Endometrium (tissue), 2 donors: ENCODE measurements at regions not wholly inside any gene's neighbourhood (a gene's known extent, or its start where the extent isn't known, plus 50 kb on each side); places are given as distances from the start of the nearest gene placed in this dataset.
"Not testable (repeated sequence)": the region's sequence is repeated elsewhere in the genome, so short reads cannot be mapped to it uniquely, and the experiment has no call there.

ENCODE experiments used
- FAIRE-seq: peaks from 2 replicates; lab custom pipeline; 2012; peaks lifted over from hg19 to GRCh38; lab: Jason Lieb, UNC
- donor health status: control.
- donor health status: control.

DNA sequence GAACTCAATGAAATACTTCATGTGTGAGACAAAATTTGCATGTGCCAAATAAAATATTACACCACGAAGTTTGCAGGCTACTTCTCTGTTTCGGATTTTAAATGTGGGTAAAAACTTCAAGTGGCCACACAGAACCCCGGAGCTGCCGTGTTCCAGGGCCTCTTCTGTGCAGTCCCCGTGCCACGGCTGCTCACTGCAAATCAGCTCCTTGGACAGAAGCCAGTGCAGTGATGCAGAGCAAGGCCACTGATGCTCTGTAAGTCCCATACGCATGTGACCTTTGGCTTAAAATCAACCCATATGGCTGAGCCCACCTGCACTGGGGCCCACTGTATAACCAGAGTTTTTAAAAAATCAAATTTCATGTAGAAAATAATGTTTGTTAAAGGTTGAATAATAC, 1309.4 kb downstream of the TBC1D22A start:
- no peak for FAIRE-seq

DNA sequence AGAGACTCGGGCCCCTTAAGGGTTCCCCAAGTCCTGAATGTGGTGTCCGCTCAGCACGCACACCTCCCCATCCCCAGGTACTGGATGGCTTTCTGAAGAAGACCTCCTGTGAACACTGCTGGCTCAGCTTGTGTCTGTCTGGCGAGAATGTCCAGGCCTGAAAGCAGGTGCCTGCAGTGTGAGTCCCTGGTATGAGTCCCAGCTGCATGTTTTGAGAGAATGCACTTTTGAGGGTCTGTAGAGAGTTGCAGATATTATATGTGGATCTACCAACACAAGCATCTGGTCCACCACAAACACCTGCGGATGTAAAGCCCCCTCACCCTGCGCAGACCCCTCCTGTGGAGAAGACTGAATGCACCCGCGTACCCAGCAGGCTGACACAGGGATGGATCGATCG, 1308.9 kb downstream of the TBC1D22A start:
- no peak for FAIRE-seq

DNA sequence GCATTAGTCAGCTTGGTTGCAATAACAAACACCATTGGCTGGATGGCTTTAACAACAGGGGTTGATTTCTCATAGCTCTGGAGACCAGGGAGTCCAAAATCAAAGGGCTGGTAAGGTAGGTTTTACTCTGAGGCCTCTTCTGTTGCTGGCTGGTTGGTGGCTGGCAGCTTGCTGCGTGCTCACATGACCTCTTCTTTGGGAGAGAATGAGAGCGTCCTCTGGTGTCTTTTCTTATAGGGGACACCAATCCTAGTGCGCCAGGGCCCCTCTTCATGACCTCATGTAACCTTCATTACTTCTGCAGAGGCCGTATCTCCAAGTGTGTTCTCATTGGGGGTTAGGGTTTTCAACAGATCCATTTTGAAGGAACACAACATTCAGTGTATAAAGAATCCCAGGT, 1308.3 kb downstream of the TBC1D22A start:
- no peak for FAIRE-seq

DNA sequence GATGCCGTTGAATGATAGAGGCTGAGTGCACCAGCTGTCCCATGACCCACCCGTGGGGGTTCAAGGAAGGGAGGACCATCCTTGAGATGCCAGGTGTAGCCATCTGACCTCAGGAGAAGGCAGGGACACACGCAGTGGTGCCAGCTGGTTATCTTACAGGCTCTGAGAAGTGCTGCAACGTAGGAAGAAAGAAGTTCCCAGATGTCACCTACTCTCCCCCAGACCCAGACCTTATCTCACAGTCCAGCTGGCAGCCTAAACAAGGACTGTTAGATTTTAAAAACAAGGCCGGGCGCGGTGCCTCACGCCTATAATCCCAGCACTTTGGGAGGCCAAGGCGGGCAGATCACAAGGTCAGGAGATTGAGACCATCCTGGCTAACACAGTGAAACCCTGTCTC, 1307.6 kb downstream of the TBC1D22A start:
- no peak for FAIRE-seq

DNA sequence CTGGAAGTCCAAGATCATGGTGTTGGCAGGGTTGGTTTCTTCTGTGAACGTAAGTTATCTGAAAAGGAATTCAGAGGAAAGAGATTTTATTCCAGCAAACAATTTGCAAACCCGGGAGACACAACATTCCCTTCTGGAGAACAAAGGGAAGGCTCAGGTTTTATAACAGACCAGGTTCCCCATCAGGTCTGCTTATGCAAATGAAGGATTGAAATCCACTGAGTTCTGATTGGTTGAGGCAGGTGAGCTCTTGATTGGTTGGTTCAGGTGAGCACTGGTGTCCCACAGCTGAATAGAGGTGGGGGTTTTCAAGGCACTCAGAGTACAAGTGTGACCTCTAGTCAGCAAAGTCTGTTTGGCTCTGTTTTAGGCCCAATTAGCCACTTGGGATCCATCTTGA, 1306.8 kb downstream of the TBC1D22A start:
- FAIRE-seq: no peak

DNA sequence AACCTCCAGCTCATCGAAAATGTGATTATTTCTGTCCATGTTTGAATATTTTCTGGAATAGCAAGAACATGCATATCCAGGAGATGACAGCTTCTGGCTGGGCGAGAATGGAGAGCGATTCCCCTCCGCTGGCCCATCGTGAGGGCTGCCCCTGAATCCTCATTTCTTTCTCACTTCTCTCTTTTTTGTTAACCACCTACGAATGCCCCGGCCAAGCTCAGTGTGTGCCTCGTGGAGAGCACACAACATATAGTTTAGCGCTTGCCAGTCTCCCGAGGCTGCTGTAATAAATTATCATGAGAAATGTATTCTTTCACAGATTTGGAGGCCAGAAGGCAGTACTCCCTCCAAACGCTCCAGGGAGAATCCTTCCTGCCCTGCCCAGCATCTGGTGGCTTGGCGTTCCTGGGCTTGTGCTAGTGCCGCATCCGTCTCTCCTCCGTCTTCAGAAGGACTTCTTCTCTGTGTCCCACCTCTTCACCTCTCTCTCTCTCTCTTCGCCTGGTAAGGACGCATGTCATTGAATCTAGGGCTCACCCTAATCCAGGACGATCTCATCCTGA, 1306.0 kb downstream of the TBC1D22A start:
- no peak for FAIRE-seq

DNA sequence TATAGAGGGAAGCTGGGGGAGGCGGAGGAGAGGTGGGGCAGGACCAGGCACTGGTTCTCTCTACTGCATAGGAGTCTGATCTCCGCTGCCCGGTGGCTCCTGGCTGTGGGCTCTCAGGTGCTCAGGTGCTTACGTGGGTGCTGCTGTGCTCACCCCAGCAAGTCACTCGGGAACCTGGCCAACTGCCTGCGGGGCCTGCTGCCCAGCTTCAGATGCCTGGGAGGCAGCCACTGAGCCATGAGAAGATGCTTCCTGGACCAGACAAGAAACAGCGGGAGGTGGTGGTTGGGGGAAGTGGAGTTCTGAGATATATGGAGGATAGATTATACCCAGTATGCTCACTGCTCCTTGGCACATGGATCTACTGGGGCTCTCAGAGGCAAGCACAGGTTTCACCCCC, 1303.4 kb downstream of the TBC1D22A start:
- FAIRE-seq: no peak

DNA sequence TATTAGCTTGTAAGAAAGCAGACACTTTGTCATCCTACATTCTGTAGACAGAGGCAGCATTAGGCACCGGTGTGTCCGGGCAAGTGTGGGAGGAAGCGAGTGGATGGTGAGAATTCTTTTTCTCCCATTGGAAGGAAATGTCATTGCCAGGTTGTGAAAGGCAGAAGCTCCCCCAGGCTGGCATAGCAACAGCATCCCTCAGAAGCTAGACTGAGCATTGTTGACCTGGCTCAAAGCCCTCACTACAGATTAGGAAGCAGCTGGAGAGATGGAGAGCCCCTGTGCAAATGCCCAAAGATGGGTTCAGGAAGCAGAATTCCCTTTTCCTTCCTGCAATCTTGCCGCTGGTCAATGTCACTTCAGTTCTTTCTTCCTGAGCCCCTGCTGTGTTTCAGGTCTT, 1299.3 kb downstream of the TBC1D22A start:
- FAIRE-seq: no peak

DNA sequence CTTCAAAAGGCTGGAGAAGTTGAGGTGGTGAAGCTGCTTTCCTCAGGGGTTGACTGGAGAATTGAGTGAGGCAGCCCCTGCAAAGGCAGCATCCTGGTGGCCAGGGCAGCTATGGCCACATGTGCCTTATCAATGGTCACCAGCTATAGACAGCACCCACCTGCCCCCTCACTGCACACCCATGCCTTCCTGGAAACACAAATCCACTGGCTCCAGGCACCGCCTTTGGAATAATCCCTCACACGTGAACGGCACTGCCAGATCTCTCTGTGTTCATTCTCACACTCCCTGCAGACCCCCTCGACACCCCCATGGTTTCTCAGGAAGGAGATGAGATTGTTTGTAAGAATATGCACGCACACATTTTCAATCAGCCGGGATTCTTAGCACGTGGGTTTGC, 1297.8 kb downstream of the TBC1D22A start:
- no peak for FAIRE-seq

DNA sequence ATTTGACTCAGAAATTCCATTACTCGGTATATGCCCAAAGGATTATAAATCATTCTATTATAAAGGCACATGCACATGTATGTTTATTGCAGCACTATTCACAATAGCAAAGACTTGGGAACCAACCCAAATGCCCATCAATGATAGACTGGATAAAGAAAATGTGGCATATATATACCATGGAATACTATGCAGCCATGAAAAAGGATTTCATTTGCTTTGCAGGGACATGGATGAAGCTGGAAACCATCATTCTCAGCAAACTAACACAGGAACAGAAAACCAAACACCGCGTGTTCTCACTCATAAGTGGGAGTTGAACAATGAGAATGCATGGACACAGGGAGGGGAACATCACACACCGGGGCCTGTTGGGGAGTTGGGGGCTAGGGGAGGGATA, 1297.1 kb downstream of the TBC1D22A start:
- FAIRE-seq: not testable (repeated sequence)

DNA sequence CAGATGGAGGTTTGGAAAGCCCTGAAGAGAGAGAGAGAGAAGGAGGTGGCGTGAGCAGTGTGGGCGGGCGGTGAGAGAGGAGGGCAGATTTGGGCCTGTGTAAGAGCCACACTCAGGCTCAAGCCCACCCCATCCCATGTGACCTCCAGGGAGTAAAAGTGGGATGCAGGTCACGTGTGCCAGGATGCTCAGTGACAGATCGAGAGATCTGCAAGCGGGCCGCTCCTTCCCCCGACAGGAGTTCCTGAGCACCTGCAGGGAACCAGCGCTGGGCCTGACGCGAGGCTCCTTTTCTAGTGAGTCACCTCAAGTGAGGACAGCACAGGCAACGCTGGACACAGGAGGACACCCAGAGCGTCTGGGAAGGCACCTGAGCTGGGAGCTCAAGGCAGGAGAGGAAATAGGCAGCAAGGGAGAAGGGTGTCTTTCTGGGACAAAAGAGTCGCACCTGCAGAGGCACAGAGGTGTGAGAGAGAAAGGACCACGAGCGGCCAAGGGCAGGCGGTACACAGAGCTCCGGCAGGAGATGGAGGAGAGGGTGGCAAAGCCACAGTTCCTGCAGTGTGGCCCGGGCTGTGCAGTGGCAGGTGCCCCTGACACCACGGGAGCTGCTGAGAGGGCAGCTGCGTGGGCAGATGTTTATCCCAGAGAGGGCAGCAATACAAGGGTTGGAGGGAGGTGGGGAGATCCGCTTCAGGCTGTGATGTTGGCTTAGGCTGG, 1294.8 kb downstream of the TBC1D22A start:
- no peak for FAIRE-seq

DNA sequence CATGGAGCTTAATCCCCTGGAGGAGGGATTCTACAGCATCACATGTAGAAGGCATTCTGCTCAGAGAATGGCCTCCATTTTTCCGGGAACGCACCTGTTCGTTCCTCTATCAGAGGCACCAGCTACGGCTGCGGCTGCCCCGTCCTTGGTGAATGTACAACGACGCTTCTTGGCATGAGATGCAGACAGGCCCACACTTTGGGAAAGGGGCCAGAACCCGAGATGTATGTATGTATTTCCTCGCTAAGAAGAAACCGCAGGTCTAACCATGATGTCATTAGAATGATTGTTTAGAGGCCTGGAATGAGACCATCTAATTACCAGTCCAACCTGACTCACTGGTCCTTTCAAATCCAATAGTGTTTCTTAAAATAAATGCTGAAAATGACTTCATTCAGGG, 1293.4 kb downstream of the TBC1D22A start:
- no peak for FAIRE-seq

DNA sequence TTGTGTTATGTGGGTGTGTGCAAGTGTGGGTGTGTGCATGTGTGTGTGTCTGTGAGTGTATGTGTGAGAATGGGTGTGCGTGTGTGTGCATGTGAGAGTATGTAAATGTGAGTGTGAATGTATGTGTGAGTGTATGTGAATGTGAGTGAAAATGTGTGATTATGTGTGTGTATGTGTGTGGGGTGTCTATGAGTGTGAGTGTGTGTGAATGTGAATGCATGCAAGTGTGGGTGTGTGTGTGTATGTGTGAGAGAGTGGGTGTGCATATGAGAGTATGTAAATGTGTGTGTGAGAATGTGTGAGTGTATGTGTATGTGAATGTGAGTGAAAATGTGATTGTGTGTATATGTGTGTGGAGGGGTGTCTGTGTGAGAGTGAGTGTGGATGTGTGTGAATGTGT, 1292.7 kb downstream of the TBC1D22A start:
- no peak for FAIRE-seq

DNA sequence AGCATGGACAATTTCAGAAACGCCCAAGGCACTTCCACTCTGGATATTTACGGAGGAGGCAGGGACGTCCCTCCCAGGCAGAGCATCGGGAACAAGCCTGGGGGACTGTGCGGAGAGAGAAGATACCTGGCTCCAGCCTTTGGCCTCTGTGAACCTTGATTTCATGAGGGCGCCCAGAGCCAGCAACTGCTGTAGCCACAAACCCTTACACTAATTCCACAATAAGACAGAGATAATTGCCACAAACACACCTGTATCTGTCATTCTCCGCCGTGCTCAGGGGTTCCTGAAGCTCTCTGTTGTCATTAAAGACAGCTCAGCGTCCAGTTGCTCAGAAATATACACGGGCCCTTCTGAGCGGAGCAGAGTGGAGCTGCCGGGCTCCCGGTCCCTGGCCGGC, 1292.1 kb downstream of the TBC1D22A start:
- FAIRE-seq: no peak

DNA sequence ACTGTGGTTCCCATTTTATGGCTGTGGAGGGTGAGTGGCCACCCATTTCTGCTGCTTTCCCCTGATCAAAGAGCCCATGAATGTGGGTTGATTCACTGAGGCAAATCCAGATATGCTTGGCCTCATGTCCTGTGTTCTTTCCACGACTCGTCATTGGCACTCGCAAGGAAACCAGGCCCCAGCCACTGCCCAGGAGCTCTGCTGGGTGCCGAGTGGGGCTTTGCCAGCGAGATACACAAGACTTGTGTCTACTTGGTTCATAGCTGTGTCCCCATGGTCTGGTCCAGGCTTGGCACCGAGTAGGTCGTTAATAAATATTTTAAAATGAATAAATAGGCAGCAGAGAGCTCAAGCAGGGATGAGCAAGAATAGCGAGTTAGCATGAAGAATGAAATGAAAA, 1291.5 kb downstream of the TBC1D22A start:
- FAIRE-seq: no peak

DNA sequence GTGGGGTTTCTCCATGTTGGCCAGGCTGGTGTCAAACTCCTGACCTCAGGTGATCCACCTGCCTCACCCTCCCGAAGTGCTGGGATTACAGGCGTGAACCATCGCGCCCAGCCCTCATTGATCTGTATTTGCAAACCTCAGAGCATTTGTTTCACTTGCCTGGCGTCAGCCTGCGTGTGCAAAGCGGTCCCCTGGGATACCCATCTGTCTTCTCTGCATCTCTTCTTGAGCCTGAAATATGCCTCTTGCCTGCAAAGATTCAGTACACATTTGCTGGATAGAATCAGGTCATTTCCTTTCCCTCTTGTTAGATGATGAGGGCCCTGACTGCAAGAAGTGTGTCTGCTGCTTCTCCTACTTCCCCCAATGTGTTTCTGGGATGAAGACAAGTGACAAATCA, 1291.0 kb downstream of the TBC1D22A start:
- FAIRE-seq: no peak

DNA sequence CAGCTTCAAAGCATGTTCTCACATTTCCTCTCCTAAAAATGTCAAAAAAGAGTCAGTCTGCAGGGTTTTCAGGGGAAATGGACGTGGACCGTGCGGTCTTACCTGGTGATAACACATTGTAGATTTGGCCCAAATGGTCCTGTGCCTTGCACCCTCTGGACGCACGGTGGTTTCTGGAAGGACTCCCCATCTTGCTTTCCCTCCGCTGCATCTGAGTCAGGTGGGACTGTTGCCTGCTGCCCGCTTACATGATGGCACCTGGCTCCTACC, 1290.1 kb downstream of the TBC1D22A start:
- no peak for FAIRE-seq

DNA sequence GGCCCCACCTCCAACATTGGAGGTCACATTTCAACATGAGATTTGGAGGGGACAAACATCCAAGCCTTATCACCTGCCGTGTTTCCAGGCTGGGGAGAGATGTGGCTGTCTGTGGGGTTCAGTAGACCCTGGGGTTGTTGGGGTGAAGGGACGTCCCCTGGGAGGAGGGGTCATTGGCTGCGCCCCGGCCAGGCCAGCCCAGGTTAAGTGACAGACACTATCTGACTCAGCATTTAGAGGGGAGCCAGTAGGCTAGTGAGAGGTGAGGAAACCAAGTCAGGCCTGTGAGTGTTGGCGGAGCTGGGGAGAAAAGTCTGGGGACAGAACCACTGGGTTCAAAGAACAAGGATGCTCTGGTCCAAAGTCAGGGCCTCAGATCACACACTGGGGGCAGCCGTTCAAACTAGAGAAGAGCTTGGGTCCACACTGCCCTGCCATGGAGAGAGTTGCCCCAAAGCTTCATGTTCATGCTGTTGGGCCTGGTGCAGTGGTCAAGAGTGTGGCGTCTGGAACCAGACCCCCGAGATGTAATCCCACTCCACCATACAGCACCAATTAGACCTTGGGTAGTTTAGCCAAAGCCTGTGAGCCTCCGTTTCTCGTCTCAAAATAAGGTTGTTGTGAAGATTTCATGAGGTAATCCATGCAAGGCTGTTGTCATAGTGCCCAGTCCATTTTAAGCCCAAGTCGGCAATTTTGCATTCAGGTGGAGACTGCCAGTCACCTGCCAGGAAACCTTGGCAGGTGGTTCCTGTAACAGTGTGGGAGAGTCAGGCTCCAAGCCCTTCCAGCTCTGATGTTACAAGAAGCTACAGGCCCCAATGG, 1289.6 kb downstream of the TBC1D22A start:
- no peak for FAIRE-seq

DNA sequence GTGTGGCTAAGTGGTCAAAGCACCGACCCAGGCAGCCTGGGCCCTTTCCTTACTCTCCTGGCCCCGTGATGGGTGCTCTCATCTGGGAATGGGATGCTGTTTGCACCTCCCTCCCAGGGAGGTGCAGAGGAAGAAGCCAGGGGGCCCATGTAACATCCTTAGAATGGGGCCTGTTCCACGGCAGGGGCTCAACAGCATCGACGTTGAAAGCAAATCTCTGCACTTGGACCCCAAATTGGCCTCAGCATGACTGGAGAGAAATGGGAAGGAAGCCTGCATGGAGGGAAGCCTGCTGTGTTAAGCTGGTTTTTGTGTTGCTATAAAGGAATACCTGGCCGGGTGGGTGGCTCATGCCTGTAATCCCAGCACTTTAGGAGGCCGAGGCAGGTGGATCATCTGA, 1288.4 kb downstream of the TBC1D22A start:
- FAIRE-seq: no peak

DNA sequence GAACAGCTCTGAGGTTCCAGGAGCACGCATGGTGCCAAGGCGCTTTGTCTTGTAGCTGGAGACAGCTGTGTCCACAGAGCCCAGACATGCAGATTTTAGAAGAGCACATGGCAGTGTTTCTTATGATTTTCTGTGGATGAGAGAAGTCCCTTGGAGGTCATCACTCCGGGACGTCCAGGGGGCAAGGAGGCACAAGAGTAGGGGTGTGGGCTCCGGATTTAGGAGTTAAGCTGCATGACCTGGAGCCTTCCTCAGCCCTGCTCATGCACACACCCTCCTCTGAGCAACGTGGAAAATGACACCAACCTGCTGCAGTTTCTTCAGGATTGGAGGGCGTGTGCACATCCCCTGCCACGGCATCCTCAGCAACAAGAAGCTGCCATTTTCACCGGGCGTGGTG, 1286.7 kb downstream of the TBC1D22A start:
- FAIRE-seq: no peak

DNA sequence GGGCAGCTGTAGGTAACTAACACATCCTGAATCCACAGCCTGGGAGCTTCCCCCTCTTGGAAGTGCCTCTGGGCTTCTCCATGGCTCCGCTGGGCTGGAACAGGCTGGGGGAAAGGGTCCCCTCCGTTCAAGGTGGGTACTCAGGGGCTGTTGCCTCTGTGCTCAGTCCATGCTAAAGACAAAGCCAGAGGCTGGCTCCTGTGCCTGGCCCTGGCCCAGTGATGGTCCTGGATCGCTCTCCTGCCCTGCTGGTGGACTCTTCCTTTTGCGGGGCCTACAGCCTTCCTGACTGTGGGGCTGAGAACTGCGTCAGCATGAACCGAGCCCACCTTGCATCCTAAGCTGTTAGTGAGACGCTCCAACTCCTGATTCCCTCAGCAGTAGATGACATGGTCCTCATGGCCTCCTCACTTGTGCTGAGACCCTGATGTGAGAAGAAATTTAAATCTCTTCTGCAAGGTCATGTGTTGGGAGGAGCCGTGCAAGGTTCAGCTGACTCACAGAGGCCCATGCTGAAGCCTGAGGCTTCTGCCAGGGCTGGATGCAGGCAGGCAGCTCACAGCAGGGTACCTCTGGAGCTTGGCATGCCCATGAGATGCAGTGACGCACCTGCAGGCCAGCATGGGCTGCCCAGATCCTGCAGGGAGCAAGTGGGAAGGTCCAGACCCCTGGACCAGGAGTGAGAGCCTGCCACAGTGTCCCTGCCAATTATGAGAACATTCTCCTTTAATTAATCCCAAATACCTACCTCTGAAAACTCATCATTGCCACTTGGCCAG, 1285.5 kb downstream of the TBC1D22A start:
- no peak for FAIRE-seq

DNA sequence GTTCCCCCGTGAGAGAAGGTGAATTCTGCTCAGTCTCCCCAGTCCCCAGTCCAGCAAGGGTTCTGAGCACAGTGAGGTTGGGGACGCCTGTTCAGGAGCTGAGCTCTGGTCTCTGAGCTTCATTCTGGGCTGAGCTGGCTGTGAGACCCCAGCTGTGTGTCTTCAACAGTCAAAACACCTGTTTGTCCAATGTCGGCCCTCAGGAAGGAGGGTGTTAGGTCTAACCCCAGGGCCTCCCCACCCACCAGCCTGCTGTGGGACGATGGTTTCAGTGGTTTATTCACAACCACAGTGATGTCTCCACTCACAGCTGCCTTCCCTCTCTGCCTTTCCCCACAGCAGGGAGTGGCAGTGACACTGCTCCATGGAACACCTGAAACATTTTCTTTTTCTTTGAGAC, 1282.9 kb downstream of the TBC1D22A start:
- FAIRE-seq: no peak

DNA sequence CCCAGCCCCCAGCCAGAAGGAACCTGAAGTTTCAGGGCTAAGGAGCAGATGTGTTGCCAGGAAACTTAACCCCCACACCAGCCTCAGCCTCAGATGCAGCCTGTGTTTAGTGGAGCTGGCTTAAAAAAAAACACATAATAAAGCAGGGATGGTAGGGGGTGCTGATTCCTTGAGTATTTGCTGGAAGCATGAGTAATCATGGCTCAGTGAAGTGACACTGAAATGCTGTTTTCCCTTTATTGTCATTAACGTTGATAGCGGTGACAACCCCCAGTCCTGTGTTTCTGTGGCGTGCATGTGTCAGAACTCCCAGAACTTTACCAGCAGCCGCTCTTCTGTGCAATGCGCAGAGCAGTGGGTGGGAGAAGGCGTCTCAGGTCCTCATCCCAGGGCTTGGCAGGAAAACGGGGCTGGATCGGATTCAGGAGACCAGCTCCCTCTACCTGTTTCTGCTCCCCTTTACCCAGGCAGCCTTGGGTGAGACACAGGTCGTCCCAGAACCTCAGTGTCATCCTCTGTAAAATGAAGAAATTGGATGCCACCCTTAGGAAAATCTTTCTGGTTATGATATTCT, 1282.1 kb downstream of the TBC1D22A start:
- no peak for FAIRE-seq
